ENCODE measurements at regions not wholly inside any gene's neighbourhood (a gene's known extent, or its start where the extent isn't known, plus 50 kb on each side); places are given as distances from the start of the nearest gene placed in this dataset.

DNA sequence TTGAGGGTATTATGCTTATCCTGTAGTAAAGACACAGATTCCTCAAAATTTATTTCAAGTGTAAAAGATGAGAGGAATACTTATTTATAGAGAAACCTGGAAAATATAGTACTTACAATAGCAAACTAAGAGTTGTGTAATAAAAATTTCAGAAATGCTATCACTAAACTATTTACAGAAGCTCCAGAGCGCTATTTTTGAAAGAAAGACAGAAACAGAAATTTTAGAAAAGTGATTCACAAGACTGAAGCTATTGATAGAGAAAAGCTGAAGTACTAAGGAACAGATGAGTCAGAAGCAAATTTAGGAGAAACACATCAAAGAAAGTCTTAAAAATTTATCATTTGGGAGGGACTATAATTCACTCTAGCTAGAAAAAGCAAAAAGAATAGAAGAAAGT, 1174.2 kb downstream of the DIAPH3 start:
- H3K27ac ChIP-seq = no peak overlapping the region
- no peaks in the 10 kb centered on the region for H3K9me3 ChIP-seq (ENCODE audit: severe bottlenecking)
- DNase-seq = no peak
- no peaks in the 10 kb centered on the region for H3K36me3 ChIP-seq
- TF ChIP-seq, protein P1, sequence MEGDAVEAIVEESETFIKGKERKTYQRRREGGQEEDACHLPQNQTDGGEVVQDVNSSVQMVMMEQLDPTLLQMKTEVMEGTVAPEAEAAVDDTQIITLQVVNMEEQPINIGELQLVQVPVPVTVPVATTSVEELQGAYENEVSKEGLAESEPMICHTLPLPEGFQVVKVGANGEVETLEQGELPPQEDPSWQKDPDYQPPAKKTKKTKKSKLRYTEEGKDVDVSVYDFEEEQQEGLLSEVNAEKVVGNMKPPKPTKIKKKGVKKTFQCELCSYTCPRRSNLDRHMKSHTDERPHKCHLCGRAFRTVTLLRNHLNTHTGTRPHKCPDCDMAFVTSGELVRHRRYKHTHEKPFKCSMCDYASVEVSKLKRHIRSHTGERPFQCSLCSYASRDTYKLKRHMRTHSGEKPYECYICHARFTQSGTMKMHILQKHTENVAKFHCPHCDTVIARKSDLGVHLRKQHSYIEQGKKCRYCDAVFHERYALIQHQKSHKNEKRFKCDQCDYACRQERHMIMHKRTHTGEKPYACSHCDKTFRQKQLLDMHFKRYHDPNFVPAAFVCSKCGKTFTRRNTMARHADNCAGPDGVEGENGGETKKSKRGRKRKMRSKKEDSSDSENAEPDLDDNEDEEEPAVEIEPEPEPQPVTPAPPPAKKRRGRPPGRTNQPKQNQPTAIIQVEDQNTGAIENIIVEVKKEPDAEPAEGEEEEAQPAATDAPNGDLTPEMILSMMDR (IDR thresholded peaks at IDR 0.05; ENCODE audit: low read depth, low read length) = no peak
- H3K27me3 ChIP-seq (ENCODE audit: insufficient read depth, low read depth, severe bottlenecking) = no peaks in the 10 kb centered on the region
- no peak overlapping the region for H3K4me3 ChIP-seq (ENCODE audit: low read depth, low read length)

- H3K9me3 ChIP-seq (ENCODE audit: severe bottlenecking) = no peaks in the 10 kb centered on the region
- no peak overlapping the region for H3K4me3 ChIP-seq (ENCODE audit: low read depth, low read length)
- TF ChIP-seq, protein P1 (IDR thresholded peaks at IDR 0.05; ENCODE audit: low read depth, low read length) = no peak
Observed at GRCh38 chr13:58991826-58992477, 1171.8 kb downstream of the DIAPH3 start.

GRCh38 chr13:58992478-58993042, 1171.2 kb downstream of the DIAPH3 start:
- no peaks in the 10 kb centered on the region for H3K27me3 ChIP-seq (ENCODE audit: insufficient read depth, low read depth, severe bottlenecking)
- no peaks in the 10 kb centered on the region for H3K36me3 ChIP-seq
- DNase-seq = no peak
- TF ChIP-seq, protein P1 (IDR thresholded peaks at IDR 0.05; ENCODE audit: low read depth, low read length) = no peak
- no peaks in the 10 kb centered on the region for H3K9me3 ChIP-seq (ENCODE audit: severe bottlenecking)
- H3K4me3 ChIP-seq (ENCODE audit: low read depth, low read length) = no peak overlapping the region
- H3K27ac ChIP-seq = no peak overlapping the region

More at GRCh38 chr13:58991826-58992477, 1171.8 kb downstream of the DIAPH3 start:
- no peak for DNase-seq
- Histone ChIP-seq H3K27ac (no peak overlapping the region), H3K36me3 (no peaks in the 10 kb centered on the region), H3K27me3 (ENCODE audit: insufficient read depth, low read depth, severe bottlenecking) (no peaks in the 10 kb centered on the region)

GRCh38 chr13:58994077-58994476, 1169.7 kb downstream of the DIAPH3 start:
- Histone ChIP-seq H3K36me3 (no peaks in the 10 kb centered on the region), H3K9me3 (ENCODE audit: severe bottlenecking) (no peaks in the 10 kb centered on the region), H3K4me3 (ENCODE audit: low read depth, low read length) (no peak overlapping the region), H3K27ac (no peak overlapping the region), H3K27me3 (ENCODE audit: insufficient read depth, low read depth, severe bottlenecking) (no peaks in the 10 kb centered on the region)
- TF ChIP-seq, protein P1 (IDR thresholded peaks at IDR 0.05; ENCODE audit: low read depth, low read length) = no peak
- DNase-seq = no peak

DNA sequence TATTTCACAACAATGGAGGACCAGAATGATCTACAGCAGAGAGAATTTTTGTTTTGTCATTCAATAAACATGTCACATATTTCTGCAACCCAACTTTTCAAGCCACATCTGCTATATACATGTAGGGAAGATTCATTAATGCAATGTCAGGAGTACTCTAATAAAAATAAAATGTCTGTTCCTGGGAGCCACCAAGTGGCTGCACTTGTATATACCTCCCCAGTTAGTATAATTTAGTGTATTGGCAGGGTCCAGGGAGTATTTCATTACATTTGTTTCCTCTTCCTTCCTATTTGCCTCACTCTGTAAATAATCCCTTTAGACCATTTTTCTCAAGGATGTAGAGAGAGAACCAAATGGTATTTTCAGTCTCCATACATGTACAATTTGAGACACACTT, 1169.0 kb downstream of the DIAPH3 start:
- no peak for DNase-seq
- H3K27ac ChIP-seq = no peak overlapping the region

More for the DNA sequence above, 1169.0 kb downstream of the DIAPH3 start:
- TF ChIP-seq, protein P1 (IDR thresholded peaks at IDR 0.05; ENCODE audit: low read depth, low read length) = no peak
- Histone ChIP-seq H3K36me3 (no peaks in the 10 kb centered on the region), H3K4me3 (ENCODE audit: low read depth, low read length) (no peak overlapping the region), H3K27me3 (ENCODE audit: insufficient read depth, low read depth, severe bottlenecking) (no peaks in the 10 kb centered on the region), H3K9me3 (ENCODE audit: severe bottlenecking) (no peaks in the 10 kb centered on the region)

All from WERI-Rb-1 (cell line).